HepG2 (cell line): ENCODE measurements at regions not wholly inside any gene's neighbourhood (a gene's known extent, or its start where the extent isn't known, plus 50 kb on each side); places are given as distances from the start of the nearest gene placed in this dataset.

ENCODE experiments used
- BRCA1 ChIP-seq: sonication (generic); formaldehyde crosslinking; IDR thresholded peaks from 2 replicates; pipeline ENCODE4 v1.4.0; 2020; ENCODE audit warnings: missing genetic modification reagents
- CTCF ChIP-seq: sonication (generic); formaldehyde crosslinking; IDR thresholded peaks from 2 replicates; pipeline ENCODE4 v1.5.0; 2020; ENCODE audit warnings: mild to moderate bottlenecking, missing genetic modification reagents, moderate library complexity
- SP1 ChIP-seq, 2 experiments: fragments of 450-650 bp in 1 of 2; sonication (generic) in 1 of 2; formaldehyde crosslinking in 1 of 2; IDR thresholded peaks; 2 replicates each; pipeline versions ENCODE4 v1.4.0 to v1.6.1; 2016 to 2020; ENCODE audit warnings: missing genetic modification reagents in 1 of 2
- ZNF432 ChIP-seq: sonication (generic); formaldehyde crosslinking; IDR thresholded peaks from 2 replicates; pipeline ENCODE4 v1.5.0; 2020; ENCODE audit warnings: missing genetic modification reagents, mild to moderate bottlenecking, borderline replicate concordance

GRCh38 chr13:80654638-80655249, 313.8 kb upstream of the SPRY2 start:
- TF ChIP-seq BRCA1 (CRISPR knock-in tag) (no peak), CTCF (no peak), SP1 (IDR thresholded peaks at IDR 0.05) (no peak), SP1 (CRISPR knock-in tag; IDR thresholded peaks at IDR 0.05) (no peak), ZNF432 (no peak)
